GM11168 (cell line): ENCODE measurements at regions not wholly inside any gene's neighbourhood (a gene's known extent, or its start where the extent isn't known, plus 50 kb on each side); places are given as distances from the start of the nearest gene placed in this dataset.
"Not testable (repeated sequence)": the region's sequence is repeated elsewhere in the genome, so short reads cannot be mapped to it uniquely, and the experiment has no call there.

Experiments used
- in situ Hi-C: fragments of 300-500 bp; cut with MboI; formaldehyde crosslinking; loops from one replicate; pipeline ENCODE4 v1.12.0; 2022; ENCODE audit warnings: low sequenced_read_pairs; ENCODE audit not compliant: unreplicated experiment

GRCh38 chr11:98600786-98601773 lies 419.7 kb upstream of the CNTN5 start:
- in situ Hi-C loops, result no loop called here

GRCh38 chr11:98616098-98616655 lies 404.6 kb upstream of the CNTN5 start:
- in situ Hi-C loops, result no loop called here

- in situ Hi-C loops, result no loop called here
Observed at GRCh38 chr11:98621767-98622166, 399.0 kb upstream of the CNTN5 start.

- in situ Hi-C loops, result no loop called here
Observed at GRCh38 chr11:98625526-98625925, 395.2 kb upstream of the CNTN5 start.

- in situ Hi-C loops, result no loop called here
Observed at GRCh38 chr11:98630736-98631135, 390.0 kb upstream of the CNTN5 start.

GRCh38 chr11:98657711-98658110 lies 363.0 kb upstream of the CNTN5 start:
- in situ Hi-C loops, result no loop called here

GRCh38 chr11:98659431-98659830 lies 361.3 kb upstream of the CNTN5 start:
- in situ Hi-C loops, result no loop called here

- in situ Hi-C loops, result no loop called here
Observed at GRCh38 chr11:98674390-98674789, 346.4 kb upstream of the CNTN5 start.

GRCh38 chr11:98679673-98680072 lies 341.1 kb upstream of the CNTN5 start:
- in situ Hi-C loops, result no loop called here

GRCh38 chr11:98701541-98701940 lies 319.2 kb upstream of the CNTN5 start:
- in situ Hi-C loops, result no loop called here

GRCh38 chr11:98703779-98704556 lies 316.8 kb upstream of the CNTN5 start:
- in situ Hi-C loops, result no loop called here

GRCh38 chr11:98710026-98710425 lies 310.7 kb upstream of the CNTN5 start:
- in situ Hi-C loops, result no loop called here

- in situ Hi-C loops, result no loop called here
Observed at GRCh38 chr11:98710986-98711385, 309.8 kb upstream of the CNTN5 start.

GRCh38 chr11:98720951-98721350 lies 299.8 kb upstream of the CNTN5 start:
- in situ Hi-C loops, result no loop called here

GRCh38 chr11:98725471-98725870 lies 295.3 kb upstream of the CNTN5 start:
- in situ Hi-C loops, result no loop called here

GRCh38 chr11:98728421-98728820 lies 292.3 kb upstream of the CNTN5 start:
- in situ Hi-C loops, result no loop called here

GRCh38 chr11:98729118-98729517 lies 291.6 kb upstream of the CNTN5 start:
- in situ Hi-C loops, result no loop called here

GRCh38 chr11:98732947-98733346 lies 287.8 kb upstream of the CNTN5 start:
- in situ Hi-C loops, result no loop called here

GRCh38 chr11:98733378-98733777 lies 287.4 kb upstream of the CNTN5 start:
- in situ Hi-C loops, result not testable (repeated sequence)

- in situ Hi-C loops, result no loop called here
Observed at GRCh38 chr11:98734686-98735085, 286.1 kb upstream of the CNTN5 start.

- in situ Hi-C loops, result no loop called here
Observed at GRCh38 chr11:98736833-98737232, 283.9 kb upstream of the CNTN5 start.
